ENCODE measurements at regions not wholly inside any gene's neighbourhood (a gene's known extent, or its start where the extent isn't known, plus 50 kb on each side); places are given as distances from the start of the nearest gene placed in this dataset.

- TF ChIP-seq ZNF710 (CRISPR knock-in tag; IDR thresholded peaks at IDR 0.05; ENCODE audit: borderline replicate concordance) = no peak
- no peak for TF ChIP-seq HBP1 (CRISPR knock-in tag; IDR thresholded peaks at IDR 0.05; ENCODE audit: low read depth)
- TF ChIP-seq ZFP82 (CRISPR knock-in tag; IDR thresholded peaks at IDR 0.05; ENCODE audit: borderline replicate concordance) = no peak
- TF ChIP-seq BCLAF1 (IDR thresholded peaks at IDR 0.05) = no peak
- TF ChIP-seq TEAD3 (CRISPR knock-in tag; optimal IDR thresholded peaks at IDR 0.05; ENCODE audit: borderline replicate concordance) = peak; percentile 35
- 0 out of 2 replicates have a peak, but pooled peaks have one; percentile 28 for TF ChIP-seq ZNF615 (CRISPR knock-in tag; IDR thresholded peaks at IDR 0.05; ENCODE audit: borderline replicate concordance)
- 0 out of 2 replicates have a peak, but pooled peaks have one; percentile 63 for TF ChIP-seq MTF2 (CRISPR knock-in tag; IDR thresholded peaks at IDR 0.05; ENCODE audit: borderline replicate concordance)
- no peak for TF ChIP-seq CENPBD1 (CRISPR knock-in tag; IDR thresholded peaks at IDR 0.05; ENCODE audit: borderline replicate concordance, low read depth)
- TF ChIP-seq SP4 (CRISPR knock-in tag; IDR thresholded peaks at IDR 0.05) = peak; percentile 42; the same call in 1 of the 2 replicates
- peak; percentile 52 for TF ChIP-seq MAX (IDR thresholded peaks at IDR 0.05)
- TF ChIP-seq ISX (CRISPR knock-in tag; conservative IDR thresholded peaks at IDR 0.05) = no peak
- no peak for TF ChIP-seq AHDC1 (CRISPR knock-in tag; IDR thresholded peaks at IDR 0.05; ENCODE audit: borderline replicate concordance)
- TF ChIP-seq FOSL2 (CRISPR knock-in tag; IDR thresholded peaks at IDR 0.05) = peak; percentile 94
- no peak for TF ChIP-seq THYN1 (CRISPR knock-in tag; IDR thresholded peaks at IDR 0.05; ENCODE audit: borderline replicate concordance, low read depth)
- TF ChIP-seq FOXA1 (IDR thresholded peaks at IDR 0.05) = no peak
- TF ChIP-seq FOXA1 (CRISPR knock-in tag; IDR thresholded peaks at IDR 0.05) = peak; percentile 68
Observed at GRCh38 chr5:135127439-135128240, 93.6 kb upstream of the PITX1 start (continued).

Measured in HepG2 (cell line).